Uterus (tissue), 2 donors: ENCODE measurements at regions not wholly inside any gene's neighbourhood (a gene's known extent, or its start where the extent isn't known, plus 50 kb on each side); places are given as distances from the start of the nearest gene placed in this dataset.

Experiments
- CTCF ChIP-seq, 4 experiments: fragments of 200-600 bp in 2 of 4; fragments of 450-650 bp in 2 of 4; sonication (generic) in 2 of 4; IDR thresholded peaks; one replicate each; pipeline ENCODE4 v1.5.1; 2016 to 2019; ENCODE audit warnings: antibody characterized with exemption in 4 of 4, mild to moderate bottlenecking in 2 of 4, moderate library complexity in 1 of 4
- POLR2A ChIP-seq, 2 donors: fragments of 450-650 bp; IDR thresholded peaks; one replicate each; pipeline ENCODE4 v1.6.1; 2016; ENCODE audit warnings: antibody characterized with exemption in 2 of 2, mild to moderate bottlenecking in 1 of 2, moderate library complexity in 1 of 2

- no peak for TF ChIP-seq CTCF (IDR thresholded peaks at IDR 0.05)
- TF ChIP-seq POLR2A (IDR thresholded peaks at IDR 0.05): no peak
Observed at GRCh38 chr5:24226479-24226878, 418.3 kb downstream of the CDH10 start.
